OCI-LY1 (cell line): ENCODE measurements at regions not wholly inside any gene's neighbourhood (a gene's known extent, or its start where the extent isn't known, plus 50 kb on each side); places are given as distances from the start of the nearest gene placed in this dataset.

ENCODE experiments used
- H2AFZ ChIP-seq: fragments of 200-600 bp; sonication (generic), shearing (Covaris generic); 2 replicates; pipeline ENCODE4 v1.6.0; 2014; ENCODE audit warnings: antibody characterized with exemption, mild to moderate bottlenecking, low read length
- H3F3A ChIP-seq: fragments of 200-600 bp; sonication (generic), shearing (Covaris generic); 2 replicates; pipeline ENCODE4 v1.6.0; 2014; ENCODE audit warnings: mild to moderate bottlenecking, antibody characterized with exemption, low read length, moderate library complexity; ENCODE audit not compliant: insufficient read depth
- H3K27ac ChIP-seq: fragments of 200-600 bp; sonication (generic); 2 replicates; pipeline ENCODE4 v1.5.1; 2014; ENCODE audit warnings: low read length, mixed run types, mild to moderate bottlenecking, low read depth; ENCODE audit not compliant: poor library complexity, severe bottlenecking
- H3K27me3 ChIP-seq: fragments of 200-600 bp; sonication (generic); 2 replicates; pipeline ENCODE4 v1.6.0; 2014; ENCODE audit warnings: antibody characterized with exemption, mild to moderate bottlenecking, low read length, moderate library complexity; ENCODE audit not compliant: insufficient read depth
- H3K36me3 ChIP-seq: fragments of 200-600 bp; sonication (generic); 2 replicates; pipeline ENCODE4 v1.6.1; 2014; ENCODE audit warnings: mild to moderate bottlenecking, antibody characterized with exemption, low read length, moderate library complexity, mixed read lengths; ENCODE audit not compliant: insufficient read depth
- H3K4me1 ChIP-seq: fragments of 200-600 bp; sonication (generic); 2 replicates; pipeline ENCODE4 v1.5.1; 2014; ENCODE audit warnings: mild to moderate bottlenecking, low read length, moderate library complexity; ENCODE audit not compliant: insufficient read depth, severe bottlenecking
- H3K4me2 ChIP-seq: fragments of 200-600 bp; sonication (generic), shearing (Covaris generic); 2 replicates; pipeline ENCODE4 v1.6.1; 2014; ENCODE audit warnings: low read length
- H3K4me3 ChIP-seq: fragments of 200-600 bp; sonication (generic); 2 replicates; pipeline ENCODE4 v1.5.1; 2014; ENCODE audit warnings: low read length, low read depth, mild to moderate bottlenecking, mixed read lengths; ENCODE audit not compliant: poor library complexity, severe bottlenecking
- H3K79me2 ChIP-seq: fragments of 200-600 bp; shearing (Covaris generic); 2 replicates; pipeline ENCODE4 v1.6.1; 2016; ENCODE audit warnings: mixed run types, low read length, mixed read lengths; ENCODE audit not compliant: insufficient read depth
- H3K9ac ChIP-seq: fragments of 200-600 bp; sonication (generic), shearing (Covaris generic); 2 replicates; pipeline ENCODE4 v1.6.1; 2014; ENCODE audit warnings: mild to moderate bottlenecking, low read length, mixed read lengths
- H3K9me2 ChIP-seq: fragments of 200-600 bp; sonication (generic), shearing (Covaris generic); 2 replicates; pipeline ENCODE4 v1.6.1; 2014; ENCODE audit warnings: low read depth, mild to moderate bottlenecking, low read length, mixed read lengths
- H3K9me3 ChIP-seq: fragments of 200-600 bp; shearing (Covaris generic); 2 replicates; pipeline ENCODE4 v1.6.1; 2014; ENCODE audit warnings: low read length, mixed read lengths
- H4K20me1 ChIP-seq: fragments of 200-600 bp; sonication (generic), shearing (Covaris generic); 2 replicates; pipeline ENCODE4 v1.6.0; 2016; ENCODE audit warnings: mild to moderate bottlenecking, low read length; ENCODE audit not compliant: insufficient read depth
- CTCF ChIP-seq: fragments of 200-600 bp; sonication (generic), shearing (Covaris generic); IDR thresholded peaks from 2 replicates; pipeline ENCODE4 v1.5.1; 2017; ENCODE audit warnings: mild to moderate bottlenecking, antibody characterized with exemption, low read length, moderate library complexity, mixed read lengths
- EZH2 ChIP-seq: fragments of 200-600 bp; sonication (generic), shearing (Covaris generic); IDR thresholded peaks from 2 replicates; pipeline ENCODE4 v1.8.0; 2017; ENCODE audit warnings: borderline replicate concordance, mixed run types, mild to moderate bottlenecking, antibody characterized with exemption, low read length, moderate library complexity, mixed read lengths

GRCh38 chr6:44006123-44006871, 121.0 kb downstream of the MRPL14 start:
- Histone ChIP-seq H3K4me3 (no peak overlapping the region), H3K9me2 (no peaks in the 10 kb centered on the region), H3K36me3 (no peaks in the 10 kb centered on the region), H3K79me2 (no peaks in the 10 kb centered on the region), H4K20me1 (no peaks in the 10 kb centered on the region), H3F3A (no peaks in the 10 kb centered on the region), H2AFZ (no peak overlapping the region), H3K27me3 (peaks cover 4% of the 10 kb centered on the region; the same call in 1 of the 2 replicates), H3K4me1 (peaks cover 18% of the 10 kb centered on the region), H3K27ac (no peak overlapping the region), H3K4me2 (no peak overlapping the region), H3K9me3 (no peaks in the 10 kb centered on the region), H3K9ac (no peak overlapping the region)
- no peak for TF ChIP-seq CTCF
- TF ChIP-seq EZH2, result no peak

- no peak overlapping the region for H3K4me2 ChIP-seq
- H3K36me3 ChIP-seq, result no peaks in the 10 kb centered on the region
- H3K27ac ChIP-seq, result no peak overlapping the region
These were observed 121.7 kb downstream of the MRPL14 start for GRCh38 chr6:44005507-44005903.

GRCh38 chr6:44004625-44005506, 122.4 kb downstream of the MRPL14 start:
- Histone ChIP-seq H3K27me3 (peaks cover 4% of the 10 kb centered on the region; the same call in 1 of the 2 replicates), H3K4me3 (no peak overlapping the region), H4K20me1 (no peaks in the 10 kb centered on the region), H3K9me3 (no peaks in the 10 kb centered on the region), H3K27ac (no peak overlapping the region), H3K9ac (no peak overlapping the region), H3K4me1 (peaks cover 32% of the 10 kb centered on the region), H3K79me2 (no peaks in the 10 kb centered on the region), H3F3A (no peaks in the 10 kb centered on the region), H3K9me2 (no peaks in the 10 kb centered on the region), H3K36me3 (no peaks in the 10 kb centered on the region), H3K4me2 (no peak overlapping the region), H2AFZ (no peak overlapping the region)
- TF ChIP-seq CTCF (peak; percentile 55), EZH2 (no peak)

More at GRCh38 chr6:44005507-44005903, 121.7 kb downstream of the MRPL14 start:
- Histone ChIP-seq H3K9me3 (no peaks in the 10 kb centered on the region), H3K4me3 (no peak overlapping the region), H3K9ac (no peak overlapping the region), H3F3A (no peaks in the 10 kb centered on the region), H3K27me3 (peaks cover 4% of the 10 kb centered on the region; the same call in 1 of the 2 replicates), H4K20me1 (no peaks in the 10 kb centered on the region), H3K4me1 (peaks cover 25% of the 10 kb centered on the region), H2AFZ (no peak overlapping the region), H3K79me2 (no peaks in the 10 kb centered on the region), H3K9me2 (no peaks in the 10 kb centered on the region)
- no peak for TF ChIP-seq EZH2
- TF ChIP-seq CTCF, result no peak
